GM10266 (cell line): ENCODE measurements at regions not wholly inside any gene's neighbourhood (a gene's known extent, or its start where the extent isn't known, plus 50 kb on each side); places are given as distances from the start of the nearest gene placed in this dataset.
"Not testable (repeated sequence)": the region's sequence is repeated elsewhere in the genome, so short reads cannot be mapped to it uniquely, and the experiment has no call there.

Source experiments
- DNase-seq: peaks from one replicate; pipeline ENCODE4 v3.0.0; 2012; ENCODE audit errors: extremely low spot score
- TF ChIP-seq, protein P1 (sequence below): IDR thresholded peaks from 2 replicates; pipeline ENCODE4 v1.5.1; 2012; ENCODE audit warnings: mild to moderate bottlenecking, low read depth; ENCODE audit not compliant: control insufficient read depth, insufficient read depth; ENCODE audit errors: missing control alignments

DNA sequence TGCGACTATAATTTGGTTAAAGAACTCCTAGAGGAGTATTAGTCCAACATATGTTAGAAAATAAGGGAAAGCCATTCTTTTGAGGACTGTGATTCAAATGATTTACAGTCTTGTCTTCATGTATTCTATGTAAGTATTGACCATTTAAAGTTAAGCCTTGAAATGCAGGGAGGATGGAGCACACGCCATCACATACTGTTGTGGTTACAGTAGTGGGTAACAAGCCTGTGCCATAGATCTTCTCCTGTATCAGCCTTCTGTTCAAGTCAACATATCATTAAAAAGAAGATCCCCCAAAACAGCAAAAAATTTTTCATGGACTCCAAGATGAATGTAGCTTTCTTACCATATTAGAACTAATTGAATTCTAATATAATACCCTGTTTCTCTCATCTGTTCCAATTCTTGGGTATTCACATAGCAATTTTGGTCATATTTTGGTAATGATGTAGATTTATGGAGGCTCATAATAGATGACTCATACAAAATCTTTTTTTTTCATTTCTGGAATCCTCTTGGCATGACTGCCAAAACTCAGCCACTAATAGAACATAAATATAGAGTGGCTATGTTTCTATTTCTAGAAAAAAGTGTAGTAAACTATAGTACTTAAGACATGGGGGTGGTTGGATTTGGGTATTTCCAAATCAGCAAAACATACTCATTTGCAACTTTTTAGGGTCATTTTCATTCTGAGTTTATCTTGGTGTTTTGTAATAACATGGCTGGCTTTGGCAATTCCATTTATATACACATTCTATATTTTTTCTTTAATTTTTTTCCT, 413.5 kb downstream of the BCKDHB start:
- TF ChIP-seq, protein P1, sequence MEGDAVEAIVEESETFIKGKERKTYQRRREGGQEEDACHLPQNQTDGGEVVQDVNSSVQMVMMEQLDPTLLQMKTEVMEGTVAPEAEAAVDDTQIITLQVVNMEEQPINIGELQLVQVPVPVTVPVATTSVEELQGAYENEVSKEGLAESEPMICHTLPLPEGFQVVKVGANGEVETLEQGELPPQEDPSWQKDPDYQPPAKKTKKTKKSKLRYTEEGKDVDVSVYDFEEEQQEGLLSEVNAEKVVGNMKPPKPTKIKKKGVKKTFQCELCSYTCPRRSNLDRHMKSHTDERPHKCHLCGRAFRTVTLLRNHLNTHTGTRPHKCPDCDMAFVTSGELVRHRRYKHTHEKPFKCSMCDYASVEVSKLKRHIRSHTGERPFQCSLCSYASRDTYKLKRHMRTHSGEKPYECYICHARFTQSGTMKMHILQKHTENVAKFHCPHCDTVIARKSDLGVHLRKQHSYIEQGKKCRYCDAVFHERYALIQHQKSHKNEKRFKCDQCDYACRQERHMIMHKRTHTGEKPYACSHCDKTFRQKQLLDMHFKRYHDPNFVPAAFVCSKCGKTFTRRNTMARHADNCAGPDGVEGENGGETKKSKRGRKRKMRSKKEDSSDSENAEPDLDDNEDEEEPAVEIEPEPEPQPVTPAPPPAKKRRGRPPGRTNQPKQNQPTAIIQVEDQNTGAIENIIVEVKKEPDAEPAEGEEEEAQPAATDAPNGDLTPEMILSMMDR: no peak
- DNase-seq: no peak

DNA sequence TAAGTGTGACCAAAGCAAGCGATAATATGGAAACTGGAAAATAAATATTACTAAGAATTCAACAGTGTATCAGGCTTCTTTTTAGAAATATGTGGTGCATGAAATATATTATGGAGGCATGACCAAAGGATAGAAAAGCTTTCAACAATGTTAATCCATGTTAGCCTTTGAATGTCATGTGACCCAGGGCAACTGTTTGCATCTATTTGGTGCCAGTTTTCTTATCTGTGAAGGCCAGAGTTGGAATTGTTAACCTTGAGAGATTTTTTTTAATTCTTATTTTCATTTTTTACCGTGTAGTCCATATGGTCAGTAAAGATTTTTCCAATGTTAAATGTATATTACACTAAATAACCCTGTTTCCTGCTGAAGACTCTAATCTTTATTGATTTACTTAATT, 411.1 kb downstream of the BCKDHB start:
- DNase-seq: no peak
- TF ChIP-seq, protein P1: no peak

DNA sequence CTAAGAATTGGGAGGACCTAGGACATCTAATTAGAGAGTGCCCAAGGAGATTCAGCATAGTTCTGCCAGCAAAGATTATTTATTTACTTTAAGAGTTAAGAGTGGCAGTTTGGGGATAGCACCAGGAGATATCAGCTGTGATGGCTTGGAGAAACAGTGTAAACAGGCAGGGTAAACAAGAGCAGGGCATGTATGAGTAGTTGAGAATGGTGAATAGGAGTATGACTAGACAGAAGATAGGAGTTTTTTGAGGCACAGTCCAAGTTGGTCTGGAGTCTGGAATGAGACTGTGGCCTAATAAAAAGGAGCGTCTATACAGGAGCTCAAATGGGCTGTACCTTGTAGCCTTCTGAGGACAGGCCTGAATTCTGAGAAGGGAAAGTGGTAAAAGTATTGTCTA, 404.1 kb downstream of the BCKDHB start:
- not testable (repeated sequence) for DNase-seq

DNA sequence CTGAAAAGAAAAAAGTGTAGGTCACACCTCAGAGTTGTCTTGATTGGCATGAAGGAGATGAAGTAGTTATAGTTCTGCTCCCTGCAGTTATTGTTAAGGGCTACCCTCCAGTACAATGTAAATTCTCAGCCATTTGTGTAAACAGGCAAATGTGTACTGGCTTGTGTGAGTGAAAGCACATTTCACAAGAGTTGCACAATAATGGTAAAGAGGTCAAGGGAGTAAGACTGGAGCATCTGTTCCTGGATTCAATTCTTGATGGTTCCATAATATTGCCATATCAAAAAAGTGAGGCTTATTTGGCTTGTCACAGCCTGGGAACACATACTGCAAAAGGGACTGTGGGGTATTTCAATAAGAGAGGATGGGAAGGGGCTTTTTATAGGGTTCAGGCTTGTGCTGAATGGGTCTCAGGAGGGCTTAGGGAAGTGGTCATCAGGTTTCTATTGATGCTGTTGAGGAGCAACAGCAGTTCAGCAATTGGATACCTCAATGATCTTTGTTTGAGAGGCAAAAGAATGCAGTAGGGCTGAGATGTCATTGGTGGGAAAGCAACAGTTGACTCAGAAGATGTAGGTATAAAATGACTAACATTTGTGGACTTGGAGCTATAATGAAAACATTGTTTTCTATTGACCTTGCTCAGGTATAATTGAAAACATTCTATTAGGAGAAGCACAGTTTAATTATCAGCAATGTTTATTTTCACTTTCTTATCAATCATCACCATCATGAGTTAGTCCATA, 402.6 kb downstream of the BCKDHB start:
- DNase-seq: no peak
- TF ChIP-seq, protein P1: no peak

DNA sequence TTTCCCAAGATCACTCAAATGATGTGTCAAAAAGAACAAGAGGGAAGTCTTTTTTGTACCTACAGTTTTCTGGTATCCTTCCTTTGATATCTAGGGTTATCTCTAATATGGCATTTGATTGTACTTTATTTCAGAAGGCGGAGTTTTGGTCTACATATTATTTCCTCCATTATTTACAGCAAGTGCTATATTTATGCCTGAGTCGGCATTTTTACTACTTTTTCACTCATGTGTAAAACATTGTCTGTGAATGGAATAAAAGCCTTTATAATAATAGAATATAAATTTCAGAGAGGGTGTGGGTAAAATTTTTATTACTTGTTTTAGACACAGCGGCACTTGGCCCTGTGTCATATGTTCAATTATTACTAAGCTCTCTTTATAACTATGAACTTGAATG, 398.4 kb downstream of the BCKDHB start:
- TF ChIP-seq, protein P1: no peak
- DNase-seq: no peak

DNA sequence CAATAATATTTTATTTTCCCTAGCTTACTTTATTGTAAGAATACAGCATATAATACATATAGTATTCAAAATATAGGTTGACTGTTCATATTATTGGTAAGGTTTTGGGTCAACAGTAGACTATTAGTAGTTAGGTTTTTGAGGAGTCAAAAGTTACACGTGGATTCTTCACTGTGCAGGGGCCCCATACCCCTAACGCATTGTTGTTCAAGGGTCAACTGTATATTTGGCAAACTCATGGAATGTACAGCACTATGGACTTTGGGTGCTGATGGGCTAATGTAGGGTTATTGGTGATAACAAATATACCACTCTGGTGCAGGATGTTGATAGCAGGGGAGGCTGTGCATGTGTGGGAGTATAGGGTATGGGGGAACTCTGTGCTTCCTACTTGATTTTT, 397.2 kb downstream of the BCKDHB start:
- TF ChIP-seq, protein P1: no peak
- no peak for DNase-seq

DNA sequence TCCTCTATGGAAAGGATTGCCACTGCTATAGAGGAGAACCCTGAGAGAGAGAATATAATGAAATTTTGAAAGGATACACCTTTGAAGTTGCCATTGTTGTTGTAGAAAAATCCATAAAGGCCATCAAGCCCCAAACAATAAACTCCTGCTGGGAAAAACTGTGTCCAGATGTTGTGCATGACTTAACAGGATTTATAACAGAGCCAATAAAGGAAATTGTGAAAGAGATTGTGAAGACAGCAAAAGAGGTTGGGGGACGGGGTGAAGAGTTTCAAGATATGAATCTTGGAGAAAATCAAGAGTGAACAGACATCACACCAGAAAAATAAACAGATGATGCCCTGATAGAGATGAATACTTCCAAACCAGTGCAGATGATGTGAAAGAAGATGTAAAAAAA, 396.4 kb downstream of the BCKDHB start:
- TF ChIP-seq, protein P1: no peak
- DNase-seq: no peak
